Fibroblast of villous mesenchyme (primary cell): ENCODE measurements at regions not wholly inside any gene's neighbourhood (a gene's known extent, or its start where the extent isn't known, plus 50 kb on each side); places are given as distances from the start of the nearest gene placed in this dataset.

Experiments used
- DNase-seq: peaks from one replicate; pipeline ENCODE4 v3.0.0-alpha.2; 2010; ENCODE audit warnings: low read depth
- H3K4me3 ChIP-seq: 2 replicates; pipeline ENCODE4 v1.5.1; 2011; ENCODE audit warnings: low read depth, mild to moderate bottlenecking, low read length
- TF ChIP-seq, protein P1 (sequence below): IDR thresholded peaks from 2 replicates; pipeline ENCODE4 v1.5.1; 2012; ENCODE audit warnings: low read depth, mild to moderate bottlenecking, low read length; ENCODE audit not compliant: insufficient read depth

DNA sequence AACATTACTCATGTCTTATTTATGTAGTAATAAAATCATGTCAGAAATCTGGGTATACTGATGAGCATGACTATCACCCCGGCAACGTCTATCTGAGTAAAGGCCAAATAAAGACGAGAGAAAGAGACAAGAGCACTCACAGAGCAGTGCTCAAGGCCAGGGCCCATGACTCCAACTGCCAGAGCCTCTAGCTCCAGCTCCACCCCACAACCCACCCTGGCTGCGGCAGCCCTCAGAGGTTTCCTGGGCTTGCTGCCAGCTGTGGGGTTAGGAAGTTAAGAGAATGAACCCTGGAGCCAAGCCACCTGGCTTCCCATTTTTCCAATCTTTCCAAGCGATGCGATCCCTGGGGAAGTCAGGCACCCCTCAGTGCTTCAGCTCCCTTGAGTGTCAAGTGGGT lies 92.0 kb upstream of the PAX1 start:
- DNase-seq: no peak
- TF ChIP-seq, protein P1, sequence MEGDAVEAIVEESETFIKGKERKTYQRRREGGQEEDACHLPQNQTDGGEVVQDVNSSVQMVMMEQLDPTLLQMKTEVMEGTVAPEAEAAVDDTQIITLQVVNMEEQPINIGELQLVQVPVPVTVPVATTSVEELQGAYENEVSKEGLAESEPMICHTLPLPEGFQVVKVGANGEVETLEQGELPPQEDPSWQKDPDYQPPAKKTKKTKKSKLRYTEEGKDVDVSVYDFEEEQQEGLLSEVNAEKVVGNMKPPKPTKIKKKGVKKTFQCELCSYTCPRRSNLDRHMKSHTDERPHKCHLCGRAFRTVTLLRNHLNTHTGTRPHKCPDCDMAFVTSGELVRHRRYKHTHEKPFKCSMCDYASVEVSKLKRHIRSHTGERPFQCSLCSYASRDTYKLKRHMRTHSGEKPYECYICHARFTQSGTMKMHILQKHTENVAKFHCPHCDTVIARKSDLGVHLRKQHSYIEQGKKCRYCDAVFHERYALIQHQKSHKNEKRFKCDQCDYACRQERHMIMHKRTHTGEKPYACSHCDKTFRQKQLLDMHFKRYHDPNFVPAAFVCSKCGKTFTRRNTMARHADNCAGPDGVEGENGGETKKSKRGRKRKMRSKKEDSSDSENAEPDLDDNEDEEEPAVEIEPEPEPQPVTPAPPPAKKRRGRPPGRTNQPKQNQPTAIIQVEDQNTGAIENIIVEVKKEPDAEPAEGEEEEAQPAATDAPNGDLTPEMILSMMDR: no peak
- no peak overlapping the region for H3K4me3 ChIP-seq

DNA sequence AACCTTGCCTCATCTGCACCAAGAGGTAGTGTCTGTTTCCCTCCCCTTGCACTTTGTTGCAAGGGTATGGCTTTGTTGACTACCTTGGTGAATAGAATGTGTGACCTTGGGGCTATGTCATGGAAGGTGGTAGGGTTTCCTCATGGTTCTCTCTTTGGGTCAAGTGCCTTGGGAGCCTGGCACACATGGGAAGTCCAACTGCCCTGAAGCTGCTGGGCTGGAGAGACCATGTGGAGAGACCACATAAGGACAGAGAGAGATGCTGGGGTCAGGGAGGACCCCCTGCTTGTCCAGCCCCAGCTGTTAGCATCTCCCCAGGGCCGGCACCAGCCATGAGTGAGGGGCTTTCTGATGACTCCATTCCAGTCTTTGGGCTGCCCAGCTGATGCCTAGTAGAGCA lies 95.5 kb upstream of the PAX1 start:
- TF ChIP-seq, protein P1: no peak
- no peak for DNase-seq
- H3K4me3 ChIP-seq: no peak overlapping the region

GRCh38 chr20:21609221-21609620 lies 95.4 kb upstream of the NKX2-2 start:
- TF ChIP-seq, protein P1: no peak
- no peak for DNase-seq
- no peak overlapping the region for H3K4me3 ChIP-seq

- TF ChIP-seq, protein P1: no peak
- no peak for DNase-seq
Observed at GRCh38 chr20:21608777-21609176, 94.9 kb upstream of the NKX2-2 start.

GRCh38 chr20:21607971-21608725 lies 94.3 kb upstream of the NKX2-2 start:
- H3K4me3 ChIP-seq: no peak overlapping the region
- DNase-seq: no peak
- TF ChIP-seq, protein P1: no peak

More at GRCh38 chr20:21608777-21609176, 94.9 kb upstream of the NKX2-2 start:
- no peak overlapping the region for H3K4me3 ChIP-seq

DNA sequence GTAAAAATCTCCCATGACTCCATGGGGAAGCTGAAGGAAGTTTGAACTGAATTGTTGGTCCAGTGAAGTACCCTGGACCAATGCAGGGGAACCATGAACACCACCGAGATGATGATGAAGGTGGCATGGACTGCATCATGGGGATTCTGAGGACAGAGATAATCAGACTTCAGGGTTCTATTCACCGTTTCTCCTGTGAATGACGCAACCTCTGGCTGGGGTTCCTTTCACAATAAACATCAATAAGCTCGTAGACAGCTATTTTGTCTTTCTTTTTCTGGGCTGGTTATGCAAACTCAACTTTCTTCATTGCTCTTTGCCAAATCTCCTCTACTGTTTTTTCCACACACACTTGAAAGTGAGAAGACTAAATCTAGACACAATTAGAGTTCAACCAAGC lies 87.9 kb upstream of the NKX2-2 start:
- TF ChIP-seq, protein P1: no peak
- DNase-seq: no peak
- no peak overlapping the region for H3K4me3 ChIP-seq

- TF ChIP-seq, protein P1: no peak
- no peak overlapping the region for H3K4me3 ChIP-seq
- DNase-seq: no peak
Observed at GRCh38 chr20:21586682-21587081, 72.8 kb upstream of the NKX2-2 start.
